ENCODE measurements at regions not wholly inside any gene's neighbourhood (a gene's known extent, or its start where the extent isn't known, plus 50 kb on each side); places are given as distances from the start of the nearest gene placed in this dataset.

- no peak for TF ChIP-seq E2F4 (CRISPR knock-in tag; IDR thresholded peaks at IDR 0.05; ENCODE audit: borderline replicate concordance, low read depth)
- TF ChIP-seq USF2 (CRISPR knock-in tag; IDR thresholded peaks at IDR 0.05) = no peak
- TF ChIP-seq, protein P1, sequence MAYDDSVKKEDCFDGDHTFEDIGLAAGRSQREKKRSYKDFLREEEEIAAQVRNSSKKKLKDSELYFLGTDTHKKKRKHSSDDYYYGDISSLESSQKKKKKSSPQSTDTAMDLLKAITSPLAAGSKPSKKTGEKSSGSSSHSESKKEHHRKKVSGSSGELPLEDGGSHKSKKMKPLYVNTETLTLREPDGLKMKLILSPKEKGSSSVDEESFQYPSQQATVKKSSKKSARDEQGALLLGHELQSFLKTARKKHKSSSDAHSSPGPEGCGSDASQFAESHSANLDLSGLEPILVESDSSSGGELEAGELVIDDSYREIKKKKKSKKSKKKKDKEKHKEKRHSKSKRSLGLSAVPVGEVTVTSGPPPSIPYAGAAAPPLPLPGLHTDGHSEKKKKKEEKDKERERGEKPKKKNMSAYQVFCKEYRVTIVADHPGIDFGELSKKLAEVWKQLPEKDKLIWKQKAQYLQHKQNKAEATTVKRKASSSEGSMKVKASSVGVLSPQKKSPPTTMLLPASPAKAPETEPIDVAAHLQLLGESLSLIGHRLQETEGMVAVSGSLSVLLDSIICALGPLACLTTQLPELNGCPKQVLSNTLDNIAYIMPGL (CRISPR knock-in tag; IDR thresholded peaks at IDR 0.05) = peak; percentile 89
- TF ChIP-seq, protein P2, sequence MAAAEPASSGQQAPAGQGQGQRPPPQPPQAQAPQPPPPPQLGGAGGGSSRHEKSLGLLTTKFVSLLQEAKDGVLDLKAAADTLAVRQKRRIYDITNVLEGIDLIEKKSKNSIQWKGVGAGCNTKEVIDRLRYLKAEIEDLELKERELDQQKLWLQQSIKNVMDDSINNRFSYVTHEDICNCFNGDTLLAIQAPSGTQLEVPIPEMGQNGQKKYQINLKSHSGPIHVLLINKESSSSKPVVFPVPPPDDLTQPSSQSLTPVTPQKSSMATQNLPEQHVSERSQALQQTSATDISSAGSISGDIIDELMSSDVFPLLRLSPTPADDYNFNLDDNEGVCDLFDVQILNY (CRISPR knock-in tag; IDR thresholded peaks at IDR 0.05) = no peak
- TF ChIP-seq, protein P3, sequence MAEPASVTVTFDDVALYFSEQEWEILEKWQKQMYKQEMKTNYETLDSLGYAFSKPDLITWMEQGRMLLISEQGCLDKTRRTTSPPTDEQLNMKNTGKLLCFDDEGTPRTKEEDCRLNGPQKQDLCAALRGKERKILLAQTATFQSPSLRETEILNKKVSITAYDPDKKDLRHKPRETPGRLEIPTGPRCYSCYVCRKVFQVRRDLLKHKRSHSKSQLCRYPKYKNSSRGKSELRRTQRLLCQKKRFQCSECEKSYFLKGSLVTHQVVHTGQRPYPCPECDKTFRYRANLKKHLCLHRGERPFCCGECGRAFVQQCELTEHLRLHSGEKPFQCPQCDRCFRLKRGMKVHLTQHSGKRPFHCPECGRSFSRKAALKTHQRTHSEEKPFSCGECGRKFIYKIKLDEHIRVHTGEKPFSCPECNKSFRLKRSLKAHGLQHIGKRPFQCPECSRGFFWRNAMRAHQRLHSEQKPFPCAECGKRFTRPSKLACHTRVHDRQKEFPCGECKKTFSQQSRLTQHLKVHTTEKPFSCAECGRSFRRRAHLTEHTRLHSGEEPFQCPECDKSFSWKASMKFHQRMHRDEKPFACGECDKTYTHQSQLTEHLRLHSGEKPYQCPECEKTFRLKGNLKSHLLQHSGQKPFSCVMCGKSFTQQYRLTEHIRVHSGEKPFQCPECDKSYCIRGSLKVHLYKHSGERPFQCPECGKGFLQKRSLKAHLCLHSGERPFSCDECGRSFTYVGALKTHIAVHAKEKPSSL (CRISPR knock-in tag; conservative IDR thresholded peaks at IDR 0.05) = no peak
- TF ChIP-seq, protein P4, sequence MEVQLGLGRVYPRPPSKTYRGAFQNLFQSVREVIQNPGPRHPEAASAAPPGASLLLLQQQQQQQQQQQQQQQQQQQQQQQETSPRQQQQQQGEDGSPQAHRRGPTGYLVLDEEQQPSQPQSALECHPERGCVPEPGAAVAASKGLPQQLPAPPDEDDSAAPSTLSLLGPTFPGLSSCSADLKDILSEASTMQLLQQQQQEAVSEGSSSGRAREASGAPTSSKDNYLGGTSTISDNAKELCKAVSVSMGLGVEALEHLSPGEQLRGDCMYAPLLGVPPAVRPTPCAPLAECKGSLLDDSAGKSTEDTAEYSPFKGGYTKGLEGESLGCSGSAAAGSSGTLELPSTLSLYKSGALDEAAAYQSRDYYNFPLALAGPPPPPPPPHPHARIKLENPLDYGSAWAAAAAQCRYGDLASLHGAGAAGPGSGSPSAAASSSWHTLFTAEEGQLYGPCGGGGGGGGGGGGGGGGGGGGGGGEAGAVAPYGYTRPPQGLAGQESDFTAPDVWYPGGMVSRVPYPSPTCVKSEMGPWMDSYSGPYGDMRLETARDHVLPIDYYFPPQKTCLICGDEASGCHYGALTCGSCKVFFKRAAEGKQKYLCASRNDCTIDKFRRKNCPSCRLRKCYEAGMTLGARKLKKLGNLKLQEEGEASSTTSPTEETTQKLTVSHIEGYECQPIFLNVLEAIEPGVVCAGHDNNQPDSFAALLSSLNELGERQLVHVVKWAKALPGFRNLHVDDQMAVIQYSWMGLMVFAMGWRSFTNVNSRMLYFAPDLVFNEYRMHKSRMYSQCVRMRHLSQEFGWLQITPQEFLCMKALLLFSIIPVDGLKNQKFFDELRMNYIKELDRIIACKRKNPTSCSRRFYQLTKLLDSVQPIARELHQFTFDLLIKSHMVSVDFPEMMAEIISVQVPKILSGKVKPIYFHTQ (CRISPR knock-in tag; IDR thresholded peaks at IDR 0.05) = no peak
- no peak for TF ChIP-seq TCF7 (CRISPR knock-in tag; IDR thresholded peaks at IDR 0.05; ENCODE audit: low read depth)
- no peak for TF ChIP-seq JAZF1 (CRISPR knock-in tag; IDR thresholded peaks at IDR 0.05)
- TF ChIP-seq SOX15 (CRISPR knock-in tag; IDR thresholded peaks at IDR 0.05) = no peak
- TF ChIP-seq, protein P5, sequence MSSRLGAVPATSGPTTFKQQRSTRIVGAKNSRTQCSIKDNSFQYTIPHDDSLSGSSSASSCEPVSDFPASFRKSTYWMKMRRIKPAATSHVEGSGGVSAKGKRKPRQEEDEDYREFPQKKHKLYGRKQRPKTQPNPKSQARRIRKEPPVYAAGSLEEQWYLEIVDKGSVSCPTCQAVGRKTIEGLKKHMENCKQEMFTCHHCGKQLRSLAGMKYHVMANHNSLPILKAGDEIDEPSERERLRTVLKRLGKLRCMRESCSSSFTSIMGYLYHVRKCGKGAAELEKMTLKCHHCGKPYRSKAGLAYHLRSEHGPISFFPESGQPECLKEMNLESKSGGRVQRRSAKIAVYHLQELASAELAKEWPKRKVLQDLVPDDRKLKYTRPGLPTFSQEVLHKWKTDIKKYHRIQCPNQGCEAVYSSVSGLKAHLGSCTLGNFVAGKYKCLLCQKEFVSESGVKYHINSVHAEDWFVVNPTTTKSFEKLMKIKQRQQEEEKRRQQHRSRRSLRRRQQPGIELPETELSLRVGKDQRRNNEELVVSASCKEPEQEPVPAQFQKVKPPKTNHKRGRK (CRISPR knock-in tag; IDR thresholded peaks at IDR 0.05; ENCODE audit: borderline replicate concordance) = no peak
- TF ChIP-seq ZNF263 (CRISPR knock-in tag; IDR thresholded peaks at IDR 0.05; ENCODE audit: low read depth) = no peak
- TF ChIP-seq FOXP4 (CRISPR knock-in tag; IDR thresholded peaks at IDR 0.05) = no peak
- TF ChIP-seq, protein P6, sequence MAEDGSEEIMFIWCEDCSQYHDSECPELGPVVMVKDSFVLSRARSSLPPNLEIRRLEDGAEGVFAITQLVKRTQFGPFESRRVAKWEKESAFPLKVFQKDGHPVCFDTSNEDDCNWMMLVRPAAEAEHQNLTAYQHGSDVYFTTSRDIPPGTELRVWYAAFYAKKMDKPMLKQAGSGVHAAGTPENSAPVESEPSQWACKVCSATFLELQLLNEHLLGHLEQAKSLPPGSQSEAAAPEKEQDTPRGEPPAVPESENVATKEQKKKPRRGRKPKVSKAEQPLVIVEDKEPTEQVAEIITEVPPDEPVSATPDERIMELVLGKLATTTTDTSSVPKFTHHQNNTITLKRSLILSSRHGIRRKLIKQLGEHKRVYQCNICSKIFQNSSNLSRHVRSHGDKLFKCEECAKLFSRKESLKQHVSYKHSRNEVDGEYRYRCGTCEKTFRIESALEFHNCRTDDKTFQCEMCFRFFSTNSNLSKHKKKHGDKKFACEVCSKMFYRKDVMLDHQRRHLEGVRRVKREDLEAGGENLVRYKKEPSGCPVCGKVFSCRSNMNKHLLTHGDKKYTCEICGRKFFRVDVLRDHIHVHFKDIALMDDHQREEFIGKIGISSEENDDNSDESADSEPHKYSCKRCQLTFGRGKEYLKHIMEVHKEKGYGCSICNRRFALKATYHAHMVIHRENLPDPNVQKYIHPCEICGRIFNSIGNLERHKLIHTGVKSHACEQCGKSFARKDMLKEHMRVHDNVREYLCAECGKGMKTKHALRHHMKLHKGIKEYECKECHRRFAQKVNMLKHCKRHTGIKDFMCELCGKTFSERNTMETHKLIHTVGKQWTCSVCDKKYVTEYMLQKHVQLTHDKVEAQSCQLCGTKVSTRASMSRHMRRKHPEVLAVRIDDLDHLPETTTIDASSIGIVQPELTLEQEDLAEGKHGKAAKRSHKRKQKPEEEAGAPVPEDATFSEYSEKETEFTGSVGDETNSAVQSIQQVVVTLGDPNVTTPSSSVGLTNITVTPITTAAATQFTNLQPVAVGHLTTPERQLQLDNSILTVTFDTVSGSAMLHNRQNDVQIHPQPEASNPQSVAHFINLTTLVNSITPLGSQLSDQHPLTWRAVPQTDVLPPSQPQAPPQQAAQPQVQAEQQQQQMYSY (CRISPR knock-in tag; IDR thresholded peaks at IDR 0.05) = no peak
- 0 out of 2 replicates have a peak, but pooled peaks have one; percentile 20 for TF ChIP-seq FOXP1 (CRISPR knock-in tag; IDR thresholded peaks at IDR 0.05; ENCODE audit: borderline replicate concordance)
- no peak for TF ChIP-seq ESRRA (CRISPR knock-in tag; IDR thresholded peaks at IDR 0.05; ENCODE audit: borderline replicate concordance)
- TF ChIP-seq ZNF232 (CRISPR knock-in tag; IDR thresholded peaks at IDR 0.05) = peak; percentile 84
These were observed 77.2 kb upstream of the SLC6A11 start (continued) for GRCh38 chr3:10738688-10739372.
